A549 (cell line): ENCODE measurements at regions not wholly inside any gene's neighbourhood (a gene's known extent, or its start where the extent isn't known, plus 50 kb on each side); places are given as distances from the start of the nearest gene placed in this dataset.

Source experiments
- BHLHE40 ChIP-seq: IDR thresholded peaks from 2 replicates; pipeline ENCODE4 v1.6.1; 2012; ENCODE audit warnings: low read depth, low read length, inconsistent platforms
- TF ChIP-seq, protein P1 (sequence below): IDR thresholded peaks from 2 replicates; pipeline ENCODE4 v1.6.1; 2012
- TF ChIP-seq, protein P2 (sequence below): fragments of >200 bp; sonication (Bioruptor Twin); formaldehyde crosslinking; IDR thresholded peaks from 3 replicates; pipeline ENCODE4 v1.5.1; 2016

GRCh38 chr12:66774929-66775328 lies 96.1 kb upstream of the GRIP1 start:
- TF ChIP-seq, protein P1, sequence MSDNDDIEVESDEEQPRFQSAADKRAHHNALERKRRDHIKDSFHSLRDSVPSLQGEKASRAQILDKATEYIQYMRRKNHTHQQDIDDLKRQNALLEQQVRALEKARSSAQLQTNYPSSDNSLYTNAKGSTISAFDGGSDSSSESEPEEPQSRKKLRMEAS = no peak
- no peak for TF ChIP-seq BHLHE40
- TF ChIP-seq, protein P2, sequence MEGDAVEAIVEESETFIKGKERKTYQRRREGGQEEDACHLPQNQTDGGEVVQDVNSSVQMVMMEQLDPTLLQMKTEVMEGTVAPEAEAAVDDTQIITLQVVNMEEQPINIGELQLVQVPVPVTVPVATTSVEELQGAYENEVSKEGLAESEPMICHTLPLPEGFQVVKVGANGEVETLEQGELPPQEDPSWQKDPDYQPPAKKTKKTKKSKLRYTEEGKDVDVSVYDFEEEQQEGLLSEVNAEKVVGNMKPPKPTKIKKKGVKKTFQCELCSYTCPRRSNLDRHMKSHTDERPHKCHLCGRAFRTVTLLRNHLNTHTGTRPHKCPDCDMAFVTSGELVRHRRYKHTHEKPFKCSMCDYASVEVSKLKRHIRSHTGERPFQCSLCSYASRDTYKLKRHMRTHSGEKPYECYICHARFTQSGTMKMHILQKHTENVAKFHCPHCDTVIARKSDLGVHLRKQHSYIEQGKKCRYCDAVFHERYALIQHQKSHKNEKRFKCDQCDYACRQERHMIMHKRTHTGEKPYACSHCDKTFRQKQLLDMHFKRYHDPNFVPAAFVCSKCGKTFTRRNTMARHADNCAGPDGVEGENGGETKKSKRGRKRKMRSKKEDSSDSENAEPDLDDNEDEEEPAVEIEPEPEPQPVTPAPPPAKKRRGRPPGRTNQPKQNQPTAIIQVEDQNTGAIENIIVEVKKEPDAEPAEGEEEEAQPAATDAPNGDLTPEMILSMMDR = no peak
